IPS-18a (cell line): ENCODE measurements at regions not wholly inside any gene's neighbourhood (a gene's known extent, or its start where the extent isn't known, plus 50 kb on each side); places are given as distances from the start of the nearest gene placed in this dataset.

Experiments
- H3K27ac ChIP-seq: one replicate; pipeline ENCODE4 v1.5.1; 2013; ENCODE audit warnings: low read length
- H3K27me3 ChIP-seq: one replicate; pipeline ENCODE4 v1.6.1; 2013; ENCODE audit warnings: mild to moderate bottlenecking, low read length; ENCODE audit not compliant: control insufficient read depth, insufficient read depth
- H3K36me3 ChIP-seq: one replicate; pipeline ENCODE4 v1.6.1; 2013; ENCODE audit warnings: low read depth, low read length; ENCODE audit not compliant: control insufficient read depth
- H3K4me1 ChIP-seq: one replicate; pipeline ENCODE4 v1.6.1; 2013; ENCODE audit warnings: low read depth, low read length; ENCODE audit not compliant: control insufficient read depth
- H3K4me3 ChIP-seq: one replicate; pipeline ENCODE4 v1.5.1; 2013; ENCODE audit warnings: low read length
- H3K9ac ChIP-seq: one replicate; pipeline ENCODE4 v1.6.1; 2013; ENCODE audit warnings: mild to moderate bottlenecking, low read length, moderate library complexity
- H3K9me3 ChIP-seq: one replicate; pipeline ENCODE4 v1.6.1; 2013; ENCODE audit warnings: low read depth, low read length; ENCODE audit not compliant: control insufficient read depth

GRCh38 chr15:93327364-93327763 lies 238.4 kb upstream of the RGMA start:
- Histone ChIP-seq H3K27me3 (peaks cover 23% of the 10 kb centered on the region), H3K27ac (no peak overlapping the region), H3K4me1 (peaks cover 29% of the 10 kb centered on the region), H3K4me3 (peak overlapping the region; percentile 2), H3K9me3 (no peaks in the 10 kb centered on the region), H3K9ac (no peak overlapping the region), H3K36me3 (no peaks in the 10 kb centered on the region)

GRCh38 chr15:93324186-93324975 lies 235.4 kb upstream of the RGMA start:
- Histone ChIP-seq H3K4me3 (no peak overlapping the region), H3K4me1 (peaks cover 17% of the 10 kb centered on the region), H3K36me3 (no peaks in the 10 kb centered on the region), H3K27me3 (peaks cover 2% of the 10 kb centered on the region), H3K27ac (no peak overlapping the region), H3K9me3 (no peaks in the 10 kb centered on the region), H3K9ac (no peak overlapping the region)

DNA sequence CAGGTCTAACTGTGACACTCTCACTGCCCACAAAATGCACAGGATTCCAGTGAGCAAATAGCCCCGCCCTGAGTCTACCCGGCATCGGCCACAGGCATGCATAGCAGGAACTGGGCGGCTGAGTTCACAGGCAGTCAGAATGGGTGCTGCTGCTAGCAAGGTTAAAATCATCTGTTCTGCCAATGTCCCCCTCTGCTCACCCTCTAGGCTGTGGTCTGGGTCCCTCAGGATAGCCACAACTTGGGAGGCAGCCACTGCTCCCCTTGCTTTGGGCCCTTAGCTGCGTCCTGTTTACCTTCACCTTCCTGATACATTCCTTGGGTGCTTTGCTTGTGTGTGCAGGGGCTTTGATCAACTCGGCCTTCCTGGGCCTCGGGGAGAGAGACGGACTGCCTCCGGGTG lies 232.9 kb upstream of the RGMA start:
- Histone ChIP-seq H3K9ac (no peak overlapping the region), H3K4me3 (no peak overlapping the region), H3K9me3 (no peaks in the 10 kb centered on the region), H3K27ac (no peak overlapping the region), H3K36me3 (no peaks in the 10 kb centered on the region), H3K27me3 (no peaks in the 10 kb centered on the region), H3K4me1 (no peaks in the 10 kb centered on the region)

DNA sequence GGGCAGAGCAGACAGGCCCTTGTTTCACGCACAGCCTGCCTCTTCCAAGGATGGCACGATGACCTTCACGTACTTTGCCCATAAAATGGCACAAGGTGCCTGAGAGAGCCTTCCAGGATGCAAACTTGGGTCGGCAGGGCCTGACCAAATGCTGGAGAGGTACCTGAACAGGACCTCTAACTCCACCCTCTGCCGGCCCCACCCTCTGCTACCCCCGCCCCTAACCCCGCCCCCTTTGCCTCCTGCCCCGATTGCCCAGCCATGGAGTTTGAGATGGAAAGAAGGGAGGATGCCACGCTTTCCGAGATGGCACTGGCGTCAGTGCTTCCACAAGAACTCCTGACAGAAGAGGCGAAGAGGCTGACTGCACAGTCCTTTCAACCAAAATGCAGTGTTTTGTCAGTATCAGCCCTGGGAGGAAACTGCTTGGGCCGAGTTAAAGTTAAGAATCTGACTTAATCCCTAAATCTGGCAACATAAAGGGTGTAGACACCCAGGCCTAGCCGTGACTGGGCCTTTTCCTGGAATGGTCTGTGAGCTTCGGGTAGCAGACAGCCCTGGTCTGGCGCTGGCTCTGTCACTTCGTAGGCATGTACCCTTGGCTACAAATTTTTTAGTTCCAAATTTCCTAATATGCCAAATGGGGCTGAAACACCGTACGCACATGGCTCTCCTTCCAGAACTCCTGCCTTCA lies 230.3 kb upstream of the RGMA start:
- H3K9me3 ChIP-seq: no peaks in the 10 kb centered on the region
- no peak overlapping the region for H3K9ac ChIP-seq
- no peak overlapping the region for H3K4me3 ChIP-seq
- no peaks in the 10 kb centered on the region for H3K4me1 ChIP-seq
- no peaks in the 10 kb centered on the region for H3K36me3 ChIP-seq
- H3K27ac ChIP-seq: no peak overlapping the region
- no peaks in the 10 kb centered on the region for H3K27me3 ChIP-seq

GRCh38 chr15:93317772-93318171 lies 228.8 kb upstream of the RGMA start:
- no peaks in the 10 kb centered on the region for H3K9me3 ChIP-seq
- H3K27ac ChIP-seq: no peak overlapping the region
- H3K4me3 ChIP-seq: no peak overlapping the region
- H3K27me3 ChIP-seq: no peaks in the 10 kb centered on the region
- H3K4me1 ChIP-seq: peaks cover 5% of the 10 kb centered on the region
- H3K9ac ChIP-seq: no peak overlapping the region
- no peaks in the 10 kb centered on the region for H3K36me3 ChIP-seq

DNA sequence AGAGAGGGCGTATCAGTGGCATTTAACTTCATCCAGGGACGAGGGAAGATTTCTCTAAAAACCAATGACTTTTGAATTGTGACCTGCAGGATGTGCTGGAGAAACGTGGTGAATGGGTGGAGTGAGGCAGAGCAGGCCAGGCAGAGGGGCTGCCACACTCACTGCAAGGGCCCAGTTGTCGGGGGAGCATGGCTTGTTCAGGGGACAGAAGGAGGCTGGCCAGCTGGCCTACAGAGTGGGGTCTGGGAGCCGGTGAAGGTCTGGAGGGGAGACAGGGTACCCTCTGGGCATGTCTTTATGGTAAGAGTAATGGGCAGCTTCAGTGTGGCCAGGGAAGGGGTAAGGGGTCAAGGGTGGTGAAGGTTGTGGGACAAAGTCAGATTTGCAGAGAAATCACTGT lies 225.2 kb upstream of the RGMA start:
- H3K4me3 ChIP-seq: no peak overlapping the region
- H3K27me3 ChIP-seq: no peaks in the 10 kb centered on the region
- no peaks in the 10 kb centered on the region for H3K9me3 ChIP-seq
- no peak overlapping the region for H3K9ac ChIP-seq
- H3K27ac ChIP-seq: no peak overlapping the region
- no peaks in the 10 kb centered on the region for H3K36me3 ChIP-seq
- peaks cover 11% of the 10 kb centered on the region for H3K4me1 ChIP-seq

- H3K27ac ChIP-seq: no peak overlapping the region
- no peaks in the 10 kb centered on the region for H3K27me3 ChIP-seq
- peaks cover 11% of the 10 kb centered on the region for H3K4me1 ChIP-seq
- no peaks in the 10 kb centered on the region for H3K36me3 ChIP-seq
- no peak overlapping the region for H3K9ac ChIP-seq
- no peak overlapping the region for H3K4me3 ChIP-seq
- no peaks in the 10 kb centered on the region for H3K9me3 ChIP-seq
Observed at GRCh38 chr15:93312891-93313486, 224.0 kb upstream of the RGMA start.

GRCh38 chr15:93311620-93312019 lies 222.6 kb upstream of the RGMA start:
- no peak overlapping the region for H3K9ac ChIP-seq
- no peaks in the 10 kb centered on the region for H3K9me3 ChIP-seq
- H3K27ac ChIP-seq: no peak overlapping the region
- H3K4me1 ChIP-seq: peaks cover 11% of the 10 kb centered on the region
- no peaks in the 10 kb centered on the region for H3K27me3 ChIP-seq
- no peaks in the 10 kb centered on the region for H3K36me3 ChIP-seq
- H3K4me3 ChIP-seq: no peak overlapping the region

- Histone ChIP-seq H3K27ac (no peak overlapping the region), H3K4me3 (no peak overlapping the region), H3K36me3 (no peaks in the 10 kb centered on the region), H3K9ac (no peak overlapping the region), H3K27me3 (no peaks in the 10 kb centered on the region), H3K9me3 (no peaks in the 10 kb centered on the region), H3K4me1 (peaks cover 10% of the 10 kb centered on the region)
Observed at GRCh38 chr15:93308026-93308690, 219.1 kb upstream of the RGMA start.

- Histone ChIP-seq H3K4me3 (no peak overlapping the region), H3K4me1 (peaks cover 4% of the 10 kb centered on the region), H3K9ac (no peak overlapping the region), H3K9me3 (no peaks in the 10 kb centered on the region), H3K27ac (no peak overlapping the region), H3K36me3 (no peaks in the 10 kb centered on the region), H3K27me3 (no peaks in the 10 kb centered on the region)
Observed at GRCh38 chr15:93307513-93307912, 218.5 kb upstream of the RGMA start.

- Histone ChIP-seq H3K4me3 (no peak overlapping the region), H3K9me3 (no peaks in the 10 kb centered on the region), H3K27ac (no peak overlapping the region), H3K4me1 (no peaks in the 10 kb centered on the region), H3K9ac (no peak overlapping the region), H3K27me3 (no peaks in the 10 kb centered on the region), H3K36me3 (no peaks in the 10 kb centered on the region)
Observed at GRCh38 chr15:93305306-93305705, 216.3 kb upstream of the RGMA start.
